ENCODE measurements at regions not wholly inside any gene's neighbourhood (a gene's known extent, or its start where the extent isn't known, plus 50 kb on each side); places are given as distances from the start of the nearest gene placed in this dataset.

GRCh38 chr6:165060720-165061119 is 248.7 kb downstream of the C6orf118 start:
- DNase-seq (ENCODE audit: low read depth) = no peak
- no peak overlapping the region for H3K4me3 ChIP-seq (ENCODE audit: low read depth, low read length)
- no peak for TF ChIP-seq CTCF (IDR thresholded peaks at IDR 0.05; ENCODE audit: low read depth, low read length, missing control alignments)

GRCh38 chr6:165059032-165059431 is 250.4 kb downstream of the C6orf118 start:
- no peak for DNase-seq (ENCODE audit: low read depth)
- no peak overlapping the region for H3K4me3 ChIP-seq (ENCODE audit: low read depth, low read length)
- no peak for TF ChIP-seq CTCF (IDR thresholded peaks at IDR 0.05; ENCODE audit: low read depth, low read length, missing control alignments)

- TF ChIP-seq CTCF (IDR thresholded peaks at IDR 0.05; ENCODE audit: low read depth, low read length, missing control alignments) = no peak
- H3K4me3 ChIP-seq (ENCODE audit: low read depth, low read length) = no peak overlapping the region
- DNase-seq (ENCODE audit: low read depth) = no peak
These were observed 253.1 kb downstream of the C6orf118 start for GRCh38 chr6:165056292-165056691.

GRCh38 chr6:165055231-165055630 is 254.2 kb downstream of the C6orf118 start:
- no peak for DNase-seq (ENCODE audit: low read depth)
- TF ChIP-seq CTCF (IDR thresholded peaks at IDR 0.05; ENCODE audit: low read depth, low read length, missing control alignments) = no peak
- H3K4me3 ChIP-seq (ENCODE audit: low read depth, low read length) = no peak overlapping the region

GRCh38 chr6:165052561-165053480 is 256.6 kb downstream of the C6orf118 start:
- DNase-seq (ENCODE audit: low read depth) = no peak
- no peak for TF ChIP-seq CTCF (IDR thresholded peaks at IDR 0.05; ENCODE audit: low read depth, low read length, missing control alignments)
- H3K4me3 ChIP-seq (ENCODE audit: low read depth, low read length) = no peak overlapping the region

GRCh38 chr6:165049362-165049761 is 260.0 kb downstream of the C6orf118 start:
- H3K4me3 ChIP-seq (ENCODE audit: low read depth, low read length) = no peak overlapping the region
- peak; percentile 58 for TF ChIP-seq CTCF (IDR thresholded peaks at IDR 0.05; ENCODE audit: low read depth, low read length, missing control alignments)
- DNase-seq (ENCODE audit: low read depth) = no peak

- no peak for TF ChIP-seq CTCF (IDR thresholded peaks at IDR 0.05; ENCODE audit: low read depth, low read length, missing control alignments)
- H3K4me3 ChIP-seq (ENCODE audit: low read depth, low read length) = no peak overlapping the region
- no peak for DNase-seq (ENCODE audit: low read depth)
These were observed 261.5 kb downstream of the C6orf118 start for GRCh38 chr6:165047952-165048351.

Data from GM12864 (cell line).